HEK293 (cell line): ENCODE measurements at regions not wholly inside any gene's neighbourhood (a gene's known extent, or its start where the extent isn't known, plus 50 kb on each side); places are given as distances from the start of the nearest gene placed in this dataset.

Experiments used
- ATF2 ChIP-seq: fragments of 450-650 bp; formaldehyde crosslinking; IDR thresholded peaks from 2 replicates; pipeline ENCODE4 v1.5.1; 2016; ENCODE audit warnings: missing biosample characterization, missing genetic modification characterization, low read depth
- TCF7L2 ChIP-seq: IDR thresholded peaks from 2 replicates; pipeline ENCODE4 v1.6.1; 2011; ENCODE audit warnings: low read depth, mild to moderate bottlenecking, inconsistent platforms, low read length, moderate library complexity, borderline replicate concordance
- ZBTB48 ChIP-seq: fragments of 450-650 bp; formaldehyde crosslinking; IDR thresholded peaks from 2 replicates; pipeline ENCODE4 v1.5.1; 2016; ENCODE audit warnings: missing biosample characterization, missing genetic modification characterization
- ZBTB7A ChIP-seq: fragments of 450-650 bp; formaldehyde crosslinking; IDR thresholded peaks from 2 replicates; pipeline ENCODE4 v1.5.1; 2016; ENCODE audit warnings: low read depth, missing biosample characterization, missing genetic modification characterization
- ZFP37 ChIP-seq: fragments of 450-650 bp; formaldehyde crosslinking; IDR thresholded peaks from 2 replicates; pipeline ENCODE4 v1.5.1; 2016; ENCODE audit warnings: missing biosample characterization, missing genetic modification characterization
- ZNF138 ChIP-seq: fragments of 450-650 bp; formaldehyde crosslinking; IDR thresholded peaks from 2 replicates; pipeline ENCODE4 v1.5.1; 2016; ENCODE audit warnings: missing biosample characterization, missing genetic modification characterization, borderline replicate concordance
- ZNF510 ChIP-seq: fragments of 450-650 bp; formaldehyde crosslinking; IDR thresholded peaks from 2 replicates; pipeline ENCODE4 v1.5.1; 2018; ENCODE audit warnings: mild to moderate bottlenecking, missing genetic modification characterization, missing biosample characterization; ENCODE audit not compliant: insufficient replicate concordance
- ZNF571 ChIP-seq: fragments of 450-650 bp; formaldehyde crosslinking; IDR thresholded peaks from 2 replicates; pipeline ENCODE4 v1.5.0; 2017; ENCODE audit warnings: missing biosample characterization, missing genetic modification characterization
- ZNF664 ChIP-seq: fragments of 450-650 bp; formaldehyde crosslinking; IDR thresholded peaks from 2 replicates; pipeline ENCODE4 v1.5.1; 2016; ENCODE audit warnings: missing biosample characterization, missing genetic modification characterization
- TF ChIP-seq, protein P1 (sequence below): fragments of 450-650 bp; formaldehyde crosslinking; IDR thresholded peaks from 2 replicates; pipeline ENCODE4 v1.5.1; 2016; ENCODE audit warnings: missing biosample characterization, missing genetic modification characterization
- TF ChIP-seq, protein P2 (sequence below): fragments of 450-650 bp; formaldehyde crosslinking; IDR thresholded peaks from 2 replicates; pipeline ENCODE4 v1.5.1; 2016; ENCODE audit warnings: missing biosample characterization, missing genetic modification characterization

- TF ChIP-seq ATF2 (tag by site-specific recombination) (no peak), ZNF510 (tag by site-specific recombination) (no peak), ZFP37 (tag by site-specific recombination) (no peak), ZNF664 (tag by site-specific recombination) (no peak), ZBTB7A (tag by site-specific recombination) (no peak), ZBTB48 (no peak), ZNF138 (tag by site-specific recombination) (no peak), TCF7L2 (no peak), ZNF571 (tag by site-specific recombination) (no peak)
- TF ChIP-seq, protein P1, sequence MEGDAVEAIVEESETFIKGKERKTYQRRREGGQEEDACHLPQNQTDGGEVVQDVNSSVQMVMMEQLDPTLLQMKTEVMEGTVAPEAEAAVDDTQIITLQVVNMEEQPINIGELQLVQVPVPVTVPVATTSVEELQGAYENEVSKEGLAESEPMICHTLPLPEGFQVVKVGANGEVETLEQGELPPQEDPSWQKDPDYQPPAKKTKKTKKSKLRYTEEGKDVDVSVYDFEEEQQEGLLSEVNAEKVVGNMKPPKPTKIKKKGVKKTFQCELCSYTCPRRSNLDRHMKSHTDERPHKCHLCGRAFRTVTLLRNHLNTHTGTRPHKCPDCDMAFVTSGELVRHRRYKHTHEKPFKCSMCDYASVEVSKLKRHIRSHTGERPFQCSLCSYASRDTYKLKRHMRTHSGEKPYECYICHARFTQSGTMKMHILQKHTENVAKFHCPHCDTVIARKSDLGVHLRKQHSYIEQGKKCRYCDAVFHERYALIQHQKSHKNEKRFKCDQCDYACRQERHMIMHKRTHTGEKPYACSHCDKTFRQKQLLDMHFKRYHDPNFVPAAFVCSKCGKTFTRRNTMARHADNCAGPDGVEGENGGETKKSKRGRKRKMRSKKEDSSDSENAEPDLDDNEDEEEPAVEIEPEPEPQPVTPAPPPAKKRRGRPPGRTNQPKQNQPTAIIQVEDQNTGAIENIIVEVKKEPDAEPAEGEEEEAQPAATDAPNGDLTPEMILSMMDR (tag by site-specific recombination): no peak
- TF ChIP-seq, protein P2, sequence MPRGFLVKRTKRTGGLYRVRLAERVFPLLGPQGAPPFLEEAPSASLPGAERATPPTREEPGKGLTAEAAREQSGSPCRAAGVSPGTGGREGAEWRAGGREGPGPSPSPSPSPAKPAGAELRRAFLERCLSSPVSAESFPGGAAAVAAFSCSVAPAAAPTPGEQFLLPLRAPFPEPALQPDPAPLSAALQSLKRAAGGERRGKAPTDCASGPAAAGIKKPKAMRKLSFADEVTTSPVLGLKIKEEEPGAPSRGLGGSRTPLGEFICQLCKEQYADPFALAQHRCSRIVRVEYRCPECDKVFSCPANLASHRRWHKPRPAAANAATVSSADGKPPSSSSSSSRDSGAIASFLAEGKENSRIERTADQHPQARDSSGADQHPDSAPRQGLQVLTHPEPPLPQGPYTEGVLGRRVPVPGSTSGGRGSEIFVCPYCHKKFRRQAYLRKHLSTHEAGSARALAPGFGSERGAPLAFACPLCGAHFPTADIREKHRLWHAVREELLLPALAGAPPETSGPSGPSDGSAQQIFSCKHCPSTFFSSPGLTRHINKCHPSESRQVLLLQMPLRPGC (tag by site-specific recombination): no peak
These were observed 82.8 kb upstream of the TNRC6A start for GRCh38 chr16:24646646-24646995.
